Spleen (tissue), 11 donors: ENCODE measurements at regions not wholly inside any gene's neighbourhood (a gene's known extent, or its start where the extent isn't known, plus 50 kb on each side); places are given as distances from the start of the nearest gene placed in this dataset.

Experiments
- DNase-seq: peaks from one replicate; pipeline ENCODE4 v3.0.0-alpha.2; 2020
- H3K27ac ChIP-seq, 8 donors: fragments of 200-600 bp; sonication (generic) in 7 of 8; 1 replicate in 4 of 8; 2 replicates in 4 of 8; pipeline versions ENCODE4 v1.5.0 to v1.8.0; 2016 to 2021; ENCODE audit warnings: inconsistent platforms in 4 of 8, mild to moderate bottlenecking in 4 of 8, moderate library complexity in 1 of 8
- H3K27me3 ChIP-seq, 7 donors: fragments of 200-600 bp; sonication (generic) in 6 of 7; replicated peaks in 1 of 7; 1 replicate in 4 of 7; 2 replicates in 3 of 7; pipeline versions ENCODE4 v1.5.0 to v1.8.0; 2016 to 2021; ENCODE audit warnings: inconsistent platforms in 3 of 7, mild to moderate bottlenecking in 1 of 7
- H3K36me3 ChIP-seq, 6 donors: fragments of 200-600 bp; sonication (generic) in 5 of 6; 1 replicate in 4 of 6; 2 replicates in 2 of 6; pipeline versions ENCODE4 v1.5.0 to v1.8.0; 2016 to 2021; ENCODE audit warnings: inconsistent platforms in 2 of 6
- H3K4me1 ChIP-seq, 6 donors: fragments of 200-600 bp; sonication (generic) in 5 of 6; 1 replicate in 3 of 6; 2 replicates in 3 of 6; pipeline versions ENCODE4 v1.5.0 to v1.8.0; 2016 to 2021; ENCODE audit warnings: inconsistent platforms in 3 of 6
- H3K4me3 ChIP-seq, 8 donors: fragments of 200-600 bp; sonication (generic) in 7 of 8; 1 replicate in 4 of 8; 2 replicates in 4 of 8; pipeline versions ENCODE4 v1.5.0 to v1.8.0; 2016 to 2021; ENCODE audit warnings: inconsistent platforms in 4 of 8, mild to moderate bottlenecking in 4 of 8, moderate library complexity in 2 of 8
- H3K9me3 ChIP-seq, 8 donors: fragments of 200-600 bp; sonication (generic) in 7 of 8; 1 replicate in 4 of 8; 2 replicates in 4 of 8; pipeline versions ENCODE4 v1.5.0 to v1.8.0; 2016 to 2021; ENCODE audit warnings: inconsistent platforms in 4 of 8
- CTCF ChIP-seq, 11 experiments: fragments of 200-600 bp in 7 of 11; fragments of 450-650 bp in 4 of 11; sonication (generic) in 4 of 11; IDR thresholded peaks in 8 of 11; conservative IDR thresholded peaks in 3 of 11; 1 replicate in 7 of 11; 2 replicates in 4 of 11; pipeline versions ENCODE4 v1.4.0 to v1.8.0; 2016 to 2021; ENCODE audit warnings: antibody characterized with exemption in 11 of 11, inconsistent platforms in 4 of 11, mild to moderate bottlenecking in 1 of 11
- POLR2A ChIP-seq, 3 donors: fragments of 450-650 bp; IDR thresholded peaks; one replicate each; pipeline ENCODE4 v1.5.1; 2017; ENCODE audit warnings: antibody characterized with exemption in 3 of 3, mild to moderate bottlenecking in 1 of 3
- POLR2AphosphoS5 ChIP-seq, 3 donors: sonication (generic); formaldehyde crosslinking; IDR thresholded peaks; one replicate each; pipeline ENCODE4 v1.5.1; 2017; ENCODE audit warnings: antibody characterized with exemption in 3 of 3
- WGBS, 5 donors: extraction: QIAGEN DNeasy Blood & Tissue Kit in 3 of 5; methylation state at CpG; one replicate each; pipeline versions ENCODE4 v1.1.5 to v1.1.7; 2013 to 2018; 5-methylcytosine and 5-hydroxymethylcytosine counted together
- intact Hi-C: fragments of 100-400 bp; cut with DNase I; formaldehyde crosslinking; loops from one replicate; pipeline ENCODE4 v1.15.0; 2023; ENCODE audit warnings: low total_unique reads
- donor health status: healthy with polysubstance abuse.
- donor health status: DM: no; HTN: no; CAD: no; lungs with moderate emphysema.
- donor health status: DM: no; HTN: no; CAD: no.
- donor health status: Bipolar disorder and iron deficiency.
- donor health status: healthy.
- donor health status: DM: no; HTN: no; CAD: no.
- donor health status: DM: yes; HTN: yes; CAD: no.

GRCh38 chr18:56306797-56307196 lies 331.6 kb downstream of the TXNL1 start:
- DNase-seq: no peak
- H3K36me3 ChIP-seq: no peaks in the 10 kb centered on the region
- H3K4me3 ChIP-seq: no peak overlapping the region
- no peaks in the 10 kb centered on the region for H3K27me3 ChIP-seq
- intact Hi-C loops: no loop called here
- H3K9me3 ChIP-seq: no peaks in the 10 kb centered on the region
- no peak for TF ChIP-seq POLR2A (IDR thresholded peaks at IDR 0.05)
- TF ChIP-seq CTCF (IDR thresholded peaks at IDR 0.05 in 8 of 11, conservative IDR thresholded peaks at IDR 0.05 in 3 of 11): no peak
- TF ChIP-seq POLR2AphosphoS5 (IDR thresholded peaks at IDR 0.05): no peak
- peaks cover 0 to 3% (median 0%) of the 10 kb centered on the region in 6 donors for H3K4me1 ChIP-seq
- no peak overlapping the region for H3K27ac ChIP-seq
- WGBS, 5 donors: 34 to 60% (median 53%) methylated on average over 1 of the region's 1 CpG

GRCh38 chr18:56305583-56305982 lies 332.8 kb downstream of the TXNL1 start:
- Histone ChIP-seq H3K4me3 (no peak overlapping the region), H3K27me3 (no peaks in the 10 kb centered on the region), H3K27ac (no peak overlapping the region), H3K36me3 (no peaks in the 10 kb centered on the region), H3K4me1 (peaks cover 0 to 3% (median 0%) of the 10 kb centered on the region in 6 donors), H3K9me3 (no peaks in the 10 kb centered on the region)
- TF ChIP-seq CTCF (IDR thresholded peaks at IDR 0.05 in 8 of 11, conservative IDR thresholded peaks at IDR 0.05 in 3 of 11): no peak
- TF ChIP-seq POLR2AphosphoS5 (IDR thresholded peaks at IDR 0.05): no peak
- TF ChIP-seq POLR2A (IDR thresholded peaks at IDR 0.05): no peak
- intact Hi-C loops: no loop called here
- no peak for DNase-seq

GRCh38 chr18:56302156-56302555 lies 336.2 kb downstream of the TXNL1 start:
- intact Hi-C loops: no loop called here

GRCh38 chr18:56299740-56300139 lies 338.7 kb downstream of the TXNL1 start:
- TF ChIP-seq POLR2A (IDR thresholded peaks at IDR 0.05) (no peak), CTCF (IDR thresholded peaks at IDR 0.05 in 8 of 11, conservative IDR thresholded peaks at IDR 0.05 in 3 of 11) (no peak), POLR2AphosphoS5 (IDR thresholded peaks at IDR 0.05) (no peak)
- intact Hi-C loops: no loop called here

More at GRCh38 chr18:56302156-56302555, 336.2 kb downstream of the TXNL1 start:
- Histone ChIP-seq H3K27me3 (no peaks in the 10 kb centered on the region), H3K9me3 (no peaks in the 10 kb centered on the region), H3K36me3 (no peaks in the 10 kb centered on the region), H3K27ac (no peak overlapping the region), H3K4me3 (no peak overlapping the region), H3K4me1 (no peaks in the 10 kb centered on the region)
- no peak for DNase-seq
- no peak for TF ChIP-seq CTCF (IDR thresholded peaks at IDR 0.05 in 8 of 11, conservative IDR thresholded peaks at IDR 0.05 in 3 of 11)
- TF ChIP-seq POLR2A (IDR thresholded peaks at IDR 0.05): no peak
- TF ChIP-seq POLR2AphosphoS5 (IDR thresholded peaks at IDR 0.05): no peak
- 94 to 98% (median 94%) methylated on average over 10 to 11 of the region's 11 CpGs for WGBS, 5 donors

More at GRCh38 chr18:56299740-56300139, 338.7 kb downstream of the TXNL1 start:
- H3K27me3 ChIP-seq: no peaks in the 10 kb centered on the region
- no peak overlapping the region for H3K27ac ChIP-seq
- 65 to 86% (median 76%) methylated on average over 1 of the region's 1 CpG for WGBS, 5 donors
- no peak for DNase-seq
- H3K9me3 ChIP-seq: no peaks in the 10 kb centered on the region
- H3K4me3 ChIP-seq: no peak overlapping the region
- no peaks in the 10 kb centered on the region for H3K36me3 ChIP-seq
- peaks cover 0 to 3% (median 0%) of the 10 kb centered on the region in 6 donors for H3K4me1 ChIP-seq
